ENCODE measurements at regions not wholly inside any gene's neighbourhood (a gene's known extent, or its start where the extent isn't known, plus 50 kb on each side); places are given as distances from the start of the nearest gene placed in this dataset.
"Not testable (repeated sequence)": the region's sequence is repeated elsewhere in the genome, so short reads cannot be mapped to it uniquely, and the experiment has no call there.

DNA sequence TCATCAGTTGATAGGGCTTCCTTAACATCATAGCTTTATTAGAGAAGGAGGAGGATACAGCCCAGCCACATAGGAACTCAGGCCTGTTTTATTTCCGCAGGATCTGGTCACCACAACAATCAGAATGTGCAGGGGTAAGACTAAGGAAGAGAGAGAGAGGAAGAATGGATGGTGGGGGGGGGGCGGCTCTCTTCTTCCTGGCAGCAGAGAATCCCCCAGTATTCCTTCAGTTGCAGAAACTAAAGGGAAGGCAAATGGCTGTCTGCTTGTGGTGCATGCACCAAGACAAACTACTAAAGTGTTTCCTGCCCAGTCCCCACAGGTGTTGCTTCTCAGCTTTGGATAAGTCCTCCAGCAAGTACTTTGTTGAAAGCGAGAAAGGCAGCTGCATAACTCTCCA lies 96.4 kb upstream of the NBPF19 start:
- TF ChIP-seq, protein P1, sequence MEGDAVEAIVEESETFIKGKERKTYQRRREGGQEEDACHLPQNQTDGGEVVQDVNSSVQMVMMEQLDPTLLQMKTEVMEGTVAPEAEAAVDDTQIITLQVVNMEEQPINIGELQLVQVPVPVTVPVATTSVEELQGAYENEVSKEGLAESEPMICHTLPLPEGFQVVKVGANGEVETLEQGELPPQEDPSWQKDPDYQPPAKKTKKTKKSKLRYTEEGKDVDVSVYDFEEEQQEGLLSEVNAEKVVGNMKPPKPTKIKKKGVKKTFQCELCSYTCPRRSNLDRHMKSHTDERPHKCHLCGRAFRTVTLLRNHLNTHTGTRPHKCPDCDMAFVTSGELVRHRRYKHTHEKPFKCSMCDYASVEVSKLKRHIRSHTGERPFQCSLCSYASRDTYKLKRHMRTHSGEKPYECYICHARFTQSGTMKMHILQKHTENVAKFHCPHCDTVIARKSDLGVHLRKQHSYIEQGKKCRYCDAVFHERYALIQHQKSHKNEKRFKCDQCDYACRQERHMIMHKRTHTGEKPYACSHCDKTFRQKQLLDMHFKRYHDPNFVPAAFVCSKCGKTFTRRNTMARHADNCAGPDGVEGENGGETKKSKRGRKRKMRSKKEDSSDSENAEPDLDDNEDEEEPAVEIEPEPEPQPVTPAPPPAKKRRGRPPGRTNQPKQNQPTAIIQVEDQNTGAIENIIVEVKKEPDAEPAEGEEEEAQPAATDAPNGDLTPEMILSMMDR (IDR thresholded peaks at IDR 0.05), result not testable (repeated sequence)
- not testable (repeated sequence) for TF ChIP-seq POLR2A (IDR thresholded peaks at IDR 0.05)

Measured in Peyer's patch (tissue), 4 donors.